HG03025 (cell line): ENCODE measurements at regions not wholly inside any gene's neighbourhood (a gene's known extent, or its start where the extent isn't known, plus 50 kb on each side); places are given as distances from the start of the nearest gene placed in this dataset.
"Not testable (repeated sequence)": the region's sequence is repeated elsewhere in the genome, so short reads cannot be mapped to it uniquely, and the experiment has no call there.

Source experiments
- ATAC-seq: cut with Tn5 transposase; IDR thresholded peaks from one replicate; pipeline ENCODE4 v1.9.1; 2021; ENCODE audit warnings: mild to moderate bottlenecking, moderate library complexity; ENCODE audit not compliant: unreplicated experiment, low FRiP score

DNA sequence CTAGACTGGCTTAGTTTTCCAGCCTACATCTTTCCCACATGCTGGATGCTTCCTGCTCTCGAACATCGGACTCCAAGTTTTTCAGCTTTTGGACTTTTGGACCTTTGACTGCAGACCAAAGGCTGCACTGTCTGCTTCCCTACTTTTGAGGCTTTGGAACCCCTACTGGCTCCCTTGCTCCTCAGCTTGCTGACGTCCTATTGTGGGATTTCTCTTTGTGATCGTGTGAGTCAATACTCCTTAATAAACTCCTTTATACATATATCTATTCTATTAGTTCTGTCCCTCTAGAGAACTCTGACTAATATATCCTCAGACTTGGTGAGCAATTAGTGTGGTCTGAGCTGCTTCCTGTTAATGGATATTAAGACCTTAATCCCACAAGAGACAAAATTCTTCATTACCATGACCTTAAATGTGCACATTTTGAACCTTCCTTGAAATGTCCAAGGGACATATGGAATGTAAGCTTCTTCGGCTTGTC is 752.9 kb downstream of the CDH18 start:
- no peak for ATAC-seq

DNA sequence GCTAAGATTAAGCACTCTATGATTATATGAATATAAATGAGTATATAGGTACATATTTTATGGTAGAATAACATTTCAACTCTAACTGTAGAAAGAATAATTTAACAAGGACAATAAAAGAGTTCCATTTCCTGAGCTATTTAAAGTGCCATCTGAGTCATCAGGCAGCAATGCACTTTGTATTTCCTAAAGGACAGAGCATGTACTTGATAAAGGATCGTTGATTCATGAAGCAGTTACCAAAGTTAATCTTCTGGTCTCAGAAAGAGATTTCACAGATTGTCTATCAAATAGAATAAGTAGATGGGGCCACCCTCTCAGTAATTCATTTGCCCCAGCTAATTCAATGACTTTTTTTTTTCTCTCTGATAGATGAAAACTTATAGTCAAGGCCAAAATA is 747.8 kb downstream of the CDH18 start:
- no peak for ATAC-seq

DNA sequence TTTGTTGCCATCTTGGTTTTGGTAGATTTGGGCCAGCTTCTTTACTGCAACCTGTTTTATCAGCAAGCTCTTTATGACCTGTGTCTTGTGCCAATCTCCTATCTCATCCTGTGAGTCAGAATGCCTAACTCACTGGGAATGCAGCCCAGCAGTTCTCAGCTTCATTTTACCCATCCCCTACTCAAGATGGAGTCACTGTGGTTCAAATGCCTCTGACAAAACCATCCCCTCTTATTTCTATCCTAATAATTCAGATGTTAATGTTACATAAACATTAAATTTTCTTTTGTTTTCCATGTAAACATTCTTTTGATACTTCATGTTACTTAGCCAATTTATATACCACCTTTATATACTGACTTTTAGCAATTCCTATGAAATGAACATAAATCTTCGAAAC is 746.3 kb downstream of the CDH18 start:
- no peak for ATAC-seq

DNA sequence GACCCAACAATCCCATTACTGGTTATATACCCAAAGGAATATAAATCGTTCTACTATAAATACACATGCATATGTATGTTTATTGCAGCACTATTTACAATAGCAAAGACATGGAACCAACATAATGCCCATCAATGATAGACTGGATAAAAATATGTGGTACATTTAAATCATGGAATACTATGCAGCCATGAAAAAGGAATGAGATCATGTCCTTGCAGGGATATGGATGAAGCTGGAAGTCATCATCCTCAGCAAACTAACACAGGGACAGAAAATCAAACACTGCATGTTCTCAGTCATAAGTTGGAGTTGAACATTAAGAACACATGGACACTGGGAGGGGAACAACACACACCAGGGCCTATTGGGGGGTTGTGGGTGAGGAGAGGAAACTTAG is 741.8 kb downstream of the CDH18 start:
- not testable (repeated sequence) for ATAC-seq

DNA sequence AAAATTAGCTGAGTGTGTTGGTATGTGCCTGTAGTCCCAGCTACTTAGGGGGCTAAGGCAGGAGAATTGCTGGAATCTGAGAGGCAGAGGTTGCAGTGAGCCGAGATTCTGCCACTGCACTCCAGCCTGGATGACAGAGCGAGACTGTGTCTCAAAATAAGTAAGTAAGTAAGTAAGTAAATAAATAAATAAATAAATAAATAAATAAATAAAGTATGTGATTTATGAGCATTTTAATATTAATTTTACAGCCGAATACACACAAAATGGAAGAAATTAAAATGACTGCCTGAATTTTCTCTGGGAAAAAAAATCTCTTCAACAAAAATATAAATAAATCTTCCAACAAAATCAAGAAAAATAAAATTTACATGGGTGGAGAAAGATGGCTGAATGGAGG is 740.7 kb downstream of the CDH18 start:
- ATAC-seq = no peak

DNA sequence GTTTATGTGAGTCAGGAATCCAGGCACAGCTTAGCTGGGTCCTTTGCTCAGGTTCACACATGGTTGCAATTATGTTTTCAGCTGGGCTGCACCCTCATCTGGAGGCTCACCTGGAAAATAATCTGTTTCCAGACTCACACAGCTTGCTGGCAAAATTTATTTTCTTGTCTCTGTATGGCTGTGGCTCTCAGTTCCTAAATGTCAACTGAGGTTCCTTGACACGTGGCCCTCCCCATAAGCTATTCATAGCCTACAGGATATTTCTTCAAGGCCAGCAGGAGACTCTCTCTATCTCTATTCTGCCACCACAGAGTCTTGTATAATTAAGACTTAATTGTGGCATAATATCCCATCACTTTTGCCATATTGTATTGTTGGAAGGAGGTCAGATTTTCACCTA is 732.0 kb downstream of the CDH18 start:
- ATAC-seq = no peak

DNA sequence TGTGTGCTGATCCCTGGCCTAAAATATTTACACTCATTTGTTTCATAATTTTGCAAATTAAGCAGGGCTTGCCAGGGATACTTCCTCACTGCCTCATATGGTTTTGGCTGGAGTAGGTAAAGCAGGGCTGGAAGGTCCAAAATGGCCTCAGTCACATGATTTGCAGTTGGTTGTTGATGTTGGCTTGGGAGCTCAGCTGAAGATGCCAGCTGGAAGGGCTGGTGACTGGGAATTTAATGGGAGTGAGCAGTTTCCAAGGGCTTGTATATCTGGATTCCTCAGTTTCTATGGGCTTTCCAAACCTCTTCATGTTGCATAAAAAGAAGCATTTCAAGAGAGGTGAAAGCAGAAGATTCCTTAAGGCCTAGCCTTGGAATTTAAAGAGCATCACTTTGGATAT is 729.3 kb downstream of the CDH18 start:
- no peak for ATAC-seq

DNA sequence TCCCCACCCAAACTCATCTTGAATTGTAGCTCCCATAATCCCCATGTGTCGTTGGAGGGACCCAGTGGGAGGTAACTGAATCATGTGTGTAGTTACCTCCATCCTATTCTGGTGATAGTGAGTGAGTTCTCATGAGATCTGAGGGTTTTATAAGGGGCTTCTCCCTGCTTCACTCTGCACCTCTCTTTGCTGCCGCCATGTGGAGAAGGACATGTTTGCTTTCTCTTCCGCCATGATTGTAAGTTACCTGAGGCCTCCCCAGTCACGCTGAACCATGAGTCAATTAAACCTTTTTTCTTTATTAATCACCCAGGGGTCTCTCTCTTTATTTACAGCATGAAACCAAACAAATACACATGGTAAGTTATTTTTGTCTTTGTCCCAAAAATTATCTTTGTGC is 726.1 kb downstream of the CDH18 start:
- ATAC-seq = no peak

DNA sequence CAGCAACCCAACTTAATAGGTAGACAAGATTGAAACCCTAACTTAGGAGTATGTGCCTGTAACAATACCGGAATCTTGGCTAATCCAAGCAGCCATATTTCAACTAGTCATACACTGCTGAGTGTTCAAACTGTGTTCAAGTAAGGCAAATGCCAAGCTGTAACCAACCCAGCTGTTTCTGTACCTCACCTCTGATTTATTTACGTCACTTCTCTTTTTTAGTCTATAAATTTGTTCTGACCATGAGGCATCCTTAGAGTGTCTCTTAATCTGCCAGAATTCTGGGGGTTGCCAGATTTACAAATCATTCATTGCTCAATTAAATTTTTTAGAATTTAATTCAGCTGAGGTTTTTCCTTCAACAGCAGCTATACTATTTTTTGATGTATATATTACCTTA is 723.2 kb downstream of the CDH18 start:
- ATAC-seq = no peak

DNA sequence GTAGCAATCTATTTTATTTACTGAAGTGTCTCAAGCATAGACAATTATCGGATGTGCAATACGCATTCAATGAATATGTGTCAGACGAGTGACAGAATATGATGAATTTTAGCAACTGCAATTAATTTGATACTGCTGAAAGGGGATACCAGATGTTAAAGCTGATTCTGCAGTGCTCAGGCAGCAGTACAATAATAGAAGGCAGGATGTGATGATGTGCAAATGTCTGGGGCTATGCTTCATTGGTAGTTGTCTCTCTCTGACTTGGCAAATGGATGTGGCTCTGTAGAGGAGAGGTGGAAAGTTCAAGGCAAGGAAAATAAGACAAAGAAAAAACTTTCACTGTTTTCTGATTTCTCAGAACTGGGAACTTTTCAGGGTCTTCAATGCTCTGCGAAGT is 721.2 kb downstream of the CDH18 start:
- ATAC-seq = no peak

DNA sequence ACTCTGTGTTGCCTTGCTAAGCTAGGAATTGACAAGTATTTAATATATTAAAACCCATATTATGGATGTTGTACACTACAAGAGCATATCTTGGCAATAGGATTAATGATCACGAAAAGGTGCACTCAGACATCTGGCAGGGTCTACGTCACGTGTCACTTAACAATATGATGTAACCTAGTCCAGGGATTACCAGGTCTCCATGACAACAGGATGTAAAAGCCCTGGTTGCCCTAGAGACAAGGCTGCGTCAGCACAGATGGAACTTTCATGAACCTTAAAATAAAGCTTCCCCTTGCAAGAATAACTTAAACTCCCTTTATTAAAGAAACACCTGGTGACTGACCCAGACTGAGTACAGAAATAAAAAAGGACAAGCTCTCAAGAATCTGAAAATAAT is 717.8 kb downstream of the CDH18 start:
- ATAC-seq = no peak

DNA sequence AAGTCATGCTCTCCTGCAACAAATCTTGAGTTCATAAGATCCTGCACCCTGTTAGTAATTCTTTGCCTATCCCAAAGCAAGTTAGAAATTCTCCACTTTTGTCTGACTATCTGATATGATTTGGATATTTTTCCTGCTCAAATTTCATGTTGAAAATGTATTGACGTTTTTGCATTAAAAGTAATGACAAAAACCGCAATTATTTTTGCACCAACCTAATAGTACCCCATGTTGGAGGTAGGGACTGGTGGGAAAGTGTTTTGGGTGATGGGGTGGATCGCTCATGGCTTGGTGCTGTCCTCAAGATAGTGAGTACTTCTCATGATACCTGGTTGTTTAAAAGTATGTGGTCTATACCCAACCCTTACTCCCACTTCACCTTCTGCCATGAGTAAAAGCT is 713.4 kb downstream of the CDH18 start:
- ATAC-seq = no peak

DNA sequence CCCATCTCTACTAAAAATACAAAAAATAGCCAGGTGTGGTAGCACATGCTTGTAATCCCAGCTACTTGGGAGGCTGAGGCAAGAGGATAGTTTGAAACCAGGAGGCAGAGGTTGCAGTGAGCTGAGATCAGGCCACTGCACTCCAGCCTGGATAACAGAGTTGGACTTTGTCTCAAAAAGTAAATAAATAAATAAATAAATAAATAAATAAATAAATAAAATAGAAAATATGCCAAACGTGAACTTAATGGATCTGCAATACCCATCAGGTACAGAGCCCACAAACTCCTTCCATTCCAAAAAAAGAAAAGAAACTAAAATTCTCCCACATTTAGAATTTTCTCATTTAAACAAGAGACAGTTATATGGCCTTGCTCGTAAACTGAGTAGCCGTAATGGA is 702.7 kb downstream of the CDH18 start:
- ATAC-seq = no peak

DNA sequence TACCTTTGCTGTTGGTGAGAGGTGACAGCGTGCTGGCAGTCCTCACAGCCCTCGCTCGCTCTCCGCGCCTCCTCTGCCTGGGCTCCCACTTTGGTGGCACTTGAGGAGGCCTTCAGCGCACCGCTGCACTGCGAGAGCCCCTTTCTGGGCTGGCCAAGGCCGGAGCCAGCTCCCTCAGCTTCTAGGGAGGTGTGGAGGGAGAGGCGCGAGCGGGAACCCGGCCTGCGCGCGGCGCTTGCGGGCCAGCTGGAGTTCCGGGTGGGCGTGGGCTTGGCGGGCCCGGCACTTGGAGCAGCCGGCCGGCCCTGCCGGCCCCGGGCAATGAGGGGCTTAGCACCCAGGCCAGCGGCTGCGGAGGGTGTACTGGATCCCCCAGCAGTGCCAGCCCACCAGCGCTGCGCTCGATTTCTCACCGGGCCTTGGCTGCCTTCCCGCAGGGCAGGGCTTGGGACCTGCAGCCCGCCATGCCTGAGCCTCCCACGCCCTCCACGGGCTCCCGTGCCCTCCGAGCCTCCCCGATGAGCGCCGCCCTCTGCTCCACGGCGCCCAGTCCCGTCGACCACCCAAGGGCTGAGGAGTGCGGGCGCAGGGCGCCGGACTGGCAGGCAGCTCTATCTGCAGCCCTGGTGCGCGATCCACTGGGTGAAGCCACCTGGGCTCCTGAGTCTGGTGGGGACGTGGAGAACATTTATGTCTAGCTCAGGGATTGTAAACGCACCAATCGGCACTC is 700.3 kb downstream of the CDH18 start:
- ATAC-seq = not testable (repeated sequence)

DNA sequence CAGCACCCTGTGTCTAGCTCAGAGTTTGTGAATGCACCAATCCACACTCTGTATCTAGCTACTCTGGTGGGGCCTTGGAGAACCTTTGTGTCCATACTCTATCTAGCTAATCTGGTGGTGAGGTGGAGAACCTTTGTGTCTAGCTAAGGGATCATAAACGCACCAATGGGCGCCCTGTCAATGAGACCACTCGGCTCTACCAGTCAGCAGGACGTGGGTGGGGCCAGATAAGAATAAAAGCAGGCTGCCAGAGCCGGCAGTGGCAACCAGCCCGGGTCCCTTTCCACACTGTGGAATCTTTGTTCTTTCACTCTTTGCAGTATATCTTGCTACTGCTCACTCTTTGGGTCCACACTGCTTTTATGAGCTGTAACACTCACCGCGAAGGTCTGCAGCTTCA is 699.7 kb downstream of the CDH18 start:
- ATAC-seq = not testable (repeated sequence)

DNA sequence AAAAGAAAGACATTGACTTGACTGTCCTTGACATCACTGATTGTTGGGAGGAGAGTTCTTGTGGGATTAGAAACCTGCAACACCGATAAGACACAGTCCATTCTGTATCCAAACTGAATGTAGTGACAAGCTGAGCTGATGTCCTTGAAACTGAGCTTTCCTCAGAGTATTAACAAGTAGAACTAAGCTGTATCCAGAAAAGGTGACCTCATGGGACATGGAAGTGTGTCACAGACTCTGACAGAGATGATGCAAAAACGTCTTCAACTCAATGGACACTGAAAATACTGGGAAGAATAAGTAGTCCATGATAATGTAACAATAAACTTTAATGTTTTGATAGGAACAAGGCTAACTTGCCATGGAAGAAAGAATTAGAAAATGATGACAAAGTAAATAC is 690.1 kb downstream of the CDH18 start:
- no peak for ATAC-seq

DNA sequence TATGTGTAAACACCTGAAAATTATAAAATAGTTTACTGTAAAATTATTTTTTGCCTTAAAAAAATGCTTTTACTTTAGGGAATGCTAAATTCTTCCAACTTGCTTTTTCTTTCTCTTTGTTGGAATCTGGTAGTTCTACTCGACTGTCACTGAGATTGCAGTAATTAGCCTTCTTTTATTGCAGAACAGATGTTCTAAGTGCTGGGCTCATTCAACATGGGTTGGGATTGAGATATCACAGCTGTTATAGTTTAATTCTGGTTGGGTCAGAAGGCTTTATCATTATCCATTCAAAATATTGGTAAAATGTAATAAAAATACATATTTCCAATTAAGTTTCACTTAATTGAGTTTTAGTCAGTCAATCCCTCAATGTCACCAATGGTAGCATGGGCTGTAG is 686.7 kb downstream of the CDH18 start:
- no peak for ATAC-seq

DNA sequence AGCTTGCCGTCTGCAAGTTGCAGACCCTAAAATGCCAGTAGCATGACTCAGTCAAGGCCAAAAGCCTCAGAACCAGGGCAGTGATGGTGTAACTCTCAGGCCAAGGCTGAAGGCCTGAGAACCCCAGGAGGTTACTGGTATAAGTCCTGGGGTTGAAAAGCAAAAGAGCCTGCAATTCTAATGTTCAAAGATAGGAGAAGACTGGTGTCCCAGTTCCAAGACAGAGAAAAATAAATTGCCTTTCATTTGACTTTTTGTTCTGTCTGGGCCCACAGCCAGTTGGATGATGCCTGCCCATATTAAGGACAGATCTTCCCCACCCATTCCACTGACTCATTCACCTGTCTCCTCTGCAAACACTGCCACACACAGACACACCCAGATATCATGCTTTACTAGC is 673.2 kb downstream of the CDH18 start:
- ATAC-seq = no peak

DNA sequence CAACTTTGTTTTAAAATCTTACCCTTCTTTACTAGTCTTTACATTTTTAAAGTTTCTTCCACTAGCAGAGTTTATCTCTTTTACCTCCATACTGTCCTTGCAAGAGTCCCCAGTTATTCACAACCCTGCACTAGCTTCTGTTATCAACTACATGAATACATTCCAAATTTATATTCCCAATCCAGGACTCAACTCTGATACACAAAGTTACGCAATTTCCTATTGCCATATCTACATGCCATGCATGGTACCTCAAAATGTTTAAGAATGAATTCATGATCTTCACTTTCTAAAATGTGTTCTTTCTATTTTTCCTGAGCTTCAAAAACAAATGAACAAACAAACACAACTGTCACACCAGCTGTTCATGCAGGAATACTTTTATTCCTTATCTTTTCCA is 668.7 kb downstream of the CDH18 start:
- ATAC-seq = no peak

DNA sequence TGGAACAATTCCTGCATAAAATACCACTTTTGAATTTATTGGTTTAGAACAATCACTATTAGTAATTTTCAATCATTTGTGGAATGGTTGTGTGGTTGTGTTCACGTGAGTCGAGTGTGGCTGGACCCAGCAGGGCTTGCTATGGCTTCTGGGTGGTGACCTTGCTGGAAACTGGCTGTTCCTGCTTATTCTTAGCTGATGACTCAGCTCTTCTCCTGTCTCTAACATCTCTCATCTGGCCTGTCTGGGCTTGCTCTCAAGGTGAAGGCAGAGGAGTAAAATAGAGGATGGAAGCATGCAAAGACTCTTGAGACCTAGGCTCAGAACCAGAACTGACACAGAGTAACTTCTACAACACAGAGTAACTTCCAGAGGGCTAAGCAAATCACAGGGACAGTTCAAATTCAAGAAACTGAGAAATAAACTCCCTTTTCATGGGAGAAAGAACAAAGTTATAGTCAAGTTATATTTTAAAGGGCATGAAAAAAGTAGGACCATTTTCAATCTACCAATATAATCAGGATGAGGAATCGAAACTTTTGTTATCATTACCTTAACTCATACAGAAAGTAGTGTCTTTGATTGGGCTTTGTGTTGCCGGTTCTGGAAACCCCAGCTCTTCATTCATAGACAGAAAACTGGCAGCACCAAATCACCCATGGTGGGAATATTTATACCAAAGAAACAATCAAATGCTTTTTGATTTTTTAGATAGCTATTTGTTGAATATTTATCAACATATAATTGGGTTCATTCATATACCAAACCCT is 665.1 kb downstream of the CDH18 start:
- no peak for ATAC-seq

DNA sequence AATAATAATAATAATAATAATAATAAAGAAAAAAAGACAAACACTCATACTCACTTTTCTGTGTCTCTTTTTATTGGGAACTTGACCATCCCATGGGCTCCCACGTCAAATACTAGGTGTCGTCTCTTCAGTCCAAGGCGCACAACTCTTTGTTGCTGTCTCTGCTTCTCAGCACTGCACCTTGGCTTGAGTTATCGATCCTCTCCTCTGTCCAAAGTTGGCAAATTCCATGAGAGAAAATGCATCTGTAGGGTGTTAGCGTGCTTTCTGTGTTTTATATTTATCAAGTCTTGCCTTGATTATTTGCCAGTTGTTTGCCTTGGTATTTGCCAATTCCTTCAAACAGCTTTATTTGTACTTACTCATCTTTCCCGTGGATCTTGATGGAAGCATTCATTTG is 653.7 kb downstream of the CDH18 start:
- ATAC-seq = no peak

DNA sequence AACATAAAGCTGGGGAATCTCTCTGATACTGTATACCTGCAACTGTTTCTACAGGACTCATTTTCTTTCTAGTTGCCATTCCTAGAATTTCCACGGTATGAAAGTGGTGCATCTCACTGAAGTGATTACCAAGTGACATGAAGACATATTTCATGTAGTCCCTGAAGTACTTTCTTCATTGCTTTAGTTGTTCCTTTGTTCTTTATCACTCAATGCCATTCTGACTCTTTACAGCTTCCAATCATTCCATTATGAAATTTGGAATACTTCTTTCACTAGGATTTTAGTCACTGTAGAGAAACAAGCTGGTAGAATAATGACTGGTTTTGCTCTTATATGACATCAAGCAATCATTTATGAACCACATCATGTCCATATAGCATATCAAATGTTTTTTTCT is 645.1 kb downstream of the CDH18 start:
- no peak for ATAC-seq
